Spleen (tissue), 7 donors: ENCODE measurements at regions not wholly inside any gene's neighbourhood (a gene's known extent, or its start where the extent isn't known, plus 50 kb on each side); places are given as distances from the start of the nearest gene placed in this dataset.

Experiments
- CTCF ChIP-seq, 11 experiments: fragments of 200-600 bp in 7 of 11; fragments of 450-650 bp in 4 of 11; sonication (generic) in 4 of 11; IDR thresholded peaks in 8 of 11; conservative IDR thresholded peaks in 3 of 11; 1 replicate in 7 of 11; 2 replicates in 4 of 11; pipeline versions ENCODE4 v1.4.0 to v1.8.0; 2016 to 2021; ENCODE audit warnings: antibody characterized with exemption in 11 of 11, inconsistent platforms in 4 of 11, mild to moderate bottlenecking in 1 of 11
- POLR2A ChIP-seq, 3 donors: fragments of 450-650 bp; IDR thresholded peaks; one replicate each; pipeline ENCODE4 v1.5.1; 2017; ENCODE audit warnings: antibody characterized with exemption in 3 of 3, mild to moderate bottlenecking in 1 of 3
- POLR2AphosphoS5 ChIP-seq, 3 donors: sonication (generic); formaldehyde crosslinking; IDR thresholded peaks; one replicate each; pipeline ENCODE4 v1.5.1; 2017; ENCODE audit warnings: antibody characterized with exemption in 3 of 3
- donor health status: DM: no; HTN: no; CAD: no; lungs with moderate emphysema.
- donor health status: DM: no; HTN: no; CAD: no.
- donor health status: DM: no; HTN: no; CAD: no.

GRCh38 chr4:94141001-94141400, 66.7 kb upstream of the SMARCAD1 start:
- TF ChIP-seq CTCF (IDR thresholded peaks at IDR 0.05 in 8 of 11, conservative IDR thresholded peaks at IDR 0.05 in 3 of 11) = no peak
- no peak for TF ChIP-seq POLR2A (IDR thresholded peaks at IDR 0.05)
- TF ChIP-seq POLR2AphosphoS5 (IDR thresholded peaks at IDR 0.05) = no peak
